ENCODE measurements at regions not wholly inside any gene's neighbourhood (a gene's known extent, or its start where the extent isn't known, plus 50 kb on each side); places are given as distances from the start of the nearest gene placed in this dataset.
A peak's percentile ranks its signal among the peaks of the same experiment; 100 is the strongest.

DNA sequence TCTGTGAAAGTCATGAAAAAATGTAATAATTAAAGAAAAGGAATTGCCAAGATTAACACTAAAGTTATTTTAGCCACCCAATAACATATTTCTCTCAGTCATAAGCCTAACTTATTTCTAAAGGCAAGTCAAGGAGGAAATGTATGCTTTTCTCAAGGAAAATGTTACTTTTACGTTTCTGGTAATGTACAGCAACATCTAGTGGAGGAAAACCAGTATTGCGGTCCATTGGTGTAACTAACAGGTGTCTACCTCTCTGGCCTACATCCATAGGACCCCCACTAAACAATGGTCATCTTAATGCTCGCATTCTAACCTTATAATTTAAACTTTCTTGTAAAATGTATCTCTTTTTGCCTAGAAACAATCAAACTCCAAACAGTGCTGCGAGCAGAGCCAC, 437.5 kb downstream of the KIF20B start:
- peaks cover 0 to 1% of the 10 kb centered on the region in 2 experiments for H3K36me3 ChIP-seq (replicated peaks in 1 of 2; ENCODE audit: control extremely low read depth in 1 of 2, control insufficient read depth in 1 of 2, extremely low read depth in 1 of 2, insufficient read depth in 2 of 2, low read length in 1 of 2)
- 95% methylated on average over 3 of the region's 4 CpGs for WGBS (ENCODE audit: insufficient coverage)
- H3K27ac ChIP-seq (ENCODE audit: low read length in 2 of 2): no peak overlapping the region
- H3K79me2 ChIP-seq (ENCODE audit: control insufficient read depth, insufficient read depth, low read length): no peaks in the 10 kb centered on the region
- no peaks in the 10 kb centered on the region for H3K4me1 ChIP-seq (ENCODE audit: control insufficient read depth in 2 of 2, insufficient read depth in 2 of 2, low read length in 2 of 2)
- Mint-ChIP-seq H3K27me3 (no peaks in the 10 kb centered on the region), H3K9me3 (ENCODE audit: insufficient read depth) (peaks cover 13% of the 10 kb centered on the region), H3K4me3 (no peak overlapping the region), H3K27ac (no peak overlapping the region), H3K4me1 (no peaks in the 10 kb centered on the region)
- H3K27me3 ChIP-seq (replicated peaks in 1 of 4; ENCODE audit: control extremely low read depth in 1 of 4, control insufficient read depth in 3 of 4, insufficient read depth in 4 of 4, low read length in 3 of 4): no peaks in the 10 kb centered on the region
- intact Hi-C loops (cut with micrococcal nuclease): loop anchor here (1.0 to 2.0 kb wide), 2 partner anchors 184 to 346 kb away; no protein-coding TSS in a partner anchor
- H3K4me3 ChIP-seq (ENCODE audit: control extremely low read depth in 1 of 5, extremely low read depth in 1 of 5, insufficient read depth in 1 of 5, low read depth in 2 of 5, low read length in 4 of 5): no peak overlapping the region
- DNase-seq (peak; percentile 40), ATAC-seq (ENCODE audit: low read depth) (no peak)
- H3K9me3 ChIP-seq (ENCODE audit: control extremely low read depth in 1 of 3, control insufficient read depth in 2 of 3, insufficient read depth in 1 of 3, low read length in 2 of 3): peaks cover 10 to 44% (median 27%) of the 10 kb centered on the region in 3 donors
- no peak overlapping the region for H3K9ac ChIP-seq (ENCODE audit: low read length)
- H2AFZ ChIP-seq (ENCODE audit: insufficient read depth, low read depth, low read length, poor library complexity, severe bottlenecking): no peak overlapping the region
- H4K20me1 ChIP-seq (ENCODE audit: control insufficient read depth, insufficient read depth, low read length, poor library complexity, severe bottlenecking): no peaks in the 10 kb centered on the region
- H3K4me2 ChIP-seq (replicated peaks; ENCODE audit: low read depth, low read length, poor library complexity, severe bottlenecking): no peak overlapping the region
- POLR2A ChIA-PET: no interaction called here
- CTCF ChIA-PET: interaction anchor here (1.4 kb wide), 1 partner anchor 340 kb away, joined by 4 read pairs; no protein-coding TSS in a partner anchor
- no peak for TF ChIP-seq EZH2 (IDR thresholded peaks at IDR 0.05; ENCODE audit: borderline replicate concordance, insufficient read depth, low read depth, low read length, poor library complexity, severe bottlenecking)
- peak; percentile 45 for TF ChIP-seq CTCF (IDR thresholded peaks at IDR 0.05)

- H3K9me3 Mint-ChIP-seq (ENCODE audit: insufficient read depth): peaks cover 4% of the 10 kb centered on the region
- Histone ChIP-seq H2AFZ (ENCODE audit: insufficient read depth, low read depth, low read length, poor library complexity, severe bottlenecking) (no peak overlapping the region), H3K27ac (ENCODE audit: low read length in 2 of 2) (no peak overlapping the region), H3K9me3 (ENCODE audit: control extremely low read depth in 1 of 3, control insufficient read depth in 2 of 3, insufficient read depth in 1 of 3, low read length in 2 of 3) (peaks cover 5 to 28% (median 18%) of the 10 kb centered on the region in 3 donors), H3K4me2 (replicated peaks; ENCODE audit: low read depth, low read length, poor library complexity, severe bottlenecking) (no peak overlapping the region), H3K36me3 (replicated peaks in 1 of 2; ENCODE audit: control extremely low read depth in 1 of 2, control insufficient read depth in 1 of 2, extremely low read depth in 1 of 2, insufficient read depth in 2 of 2, low read length in 1 of 2) (peaks cover 0 to 1% of the 10 kb centered on the region in 2 experiments), H3K27me3 (replicated peaks in 1 of 4; ENCODE audit: control extremely low read depth in 1 of 4, control insufficient read depth in 3 of 4, insufficient read depth in 4 of 4, low read length in 3 of 4) (no peaks in the 10 kb centered on the region), H3K4me1 (ENCODE audit: control insufficient read depth in 2 of 2, insufficient read depth in 2 of 2, low read length in 2 of 2) (no peaks in the 10 kb centered on the region), H4K20me1 (ENCODE audit: control insufficient read depth, insufficient read depth, low read length, poor library complexity, severe bottlenecking) (no peaks in the 10 kb centered on the region), H3K79me2 (ENCODE audit: control insufficient read depth, insufficient read depth, low read length) (no peaks in the 10 kb centered on the region), H3K9ac (ENCODE audit: low read length) (no peak overlapping the region), H3K4me3 (ENCODE audit: control extremely low read depth in 1 of 5, extremely low read depth in 1 of 5, insufficient read depth in 1 of 5, low read depth in 2 of 5, low read length in 4 of 5) (no peak overlapping the region)
- no peak overlapping the region for H3K4me3 Mint-ChIP-seq
- H3K4me1 Mint-ChIP-seq: no peaks in the 10 kb centered on the region
- H3K27ac Mint-ChIP-seq: no peak overlapping the region
- POLR2A ChIA-PET: no interaction called here
- DNase-seq: no peak
- WGBS (ENCODE audit: insufficient coverage): 91% methylated on average over 1 of the region's 1 CpG
- no peaks in the 10 kb centered on the region for H3K27me3 Mint-ChIP-seq
- TF ChIP-seq CTCF (IDR thresholded peaks at IDR 0.05) (no peak), EZH2 (IDR thresholded peaks at IDR 0.05; ENCODE audit: borderline replicate concordance, insufficient read depth, low read depth, low read length, poor library complexity, severe bottlenecking) (no peak)
- CTCF ChIA-PET: no interaction called here
- ATAC-seq (ENCODE audit: low read depth): no peak
- intact Hi-C loops (cut with micrococcal nuclease): no loop called here
These were observed 440.4 kb downstream of the KIF20B start for GRCh38 chr10:90141791-90142190.

All from B cell (primary cell).